Activated CD4-positive, alpha-beta T cell treated with anti-CD3 and anti-CD28 coated beads, Interleukin-2, amount 50 U/mL, for 1 hour (primary cell): ENCODE measurements at regions not wholly inside any gene's neighbourhood (a gene's known extent, or its start where the extent isn't known, plus 50 kb on each side); places are given as distances from the start of the nearest gene placed in this dataset.

Source experiments
- DNase-seq: peaks from one replicate; pipeline ENCODE4 v3.0.0-alpha.2; 2020

DNA sequence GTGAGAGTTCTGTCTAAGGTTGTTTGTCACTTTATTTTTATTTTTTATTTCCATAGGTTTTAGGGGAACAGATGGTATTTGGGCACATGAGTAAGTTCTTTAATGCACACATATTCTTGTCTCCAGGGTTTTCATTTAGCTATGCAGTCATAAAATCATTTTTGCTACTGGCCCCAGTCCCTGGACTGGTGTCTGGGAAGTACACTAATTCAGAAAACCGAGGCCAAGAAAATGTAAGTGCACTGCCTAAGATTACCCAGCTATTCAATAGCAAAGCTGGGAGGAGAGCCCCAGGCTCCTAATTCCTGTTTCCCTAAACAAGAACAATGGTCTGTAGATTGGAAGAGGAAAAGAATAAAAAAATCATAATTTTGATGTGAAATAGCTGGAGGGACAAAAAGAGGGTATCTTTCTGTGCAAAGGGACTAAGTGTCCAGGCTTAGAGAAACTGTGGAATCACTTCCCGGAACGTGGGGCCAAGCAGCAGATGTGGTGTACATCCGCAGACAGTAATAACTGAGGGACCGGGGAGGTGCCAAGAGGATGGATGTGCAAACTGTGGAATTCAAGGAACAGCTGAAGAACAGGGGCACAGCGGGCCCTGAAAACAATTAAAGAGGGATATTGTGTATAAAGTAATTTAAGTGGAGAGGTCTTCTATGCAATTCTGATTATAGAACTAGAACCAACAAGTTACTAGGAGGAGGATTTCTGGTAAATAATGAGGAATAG lies 236.3 kb downstream of the ACKR3 start:
- DNase-seq: no peak

DNA sequence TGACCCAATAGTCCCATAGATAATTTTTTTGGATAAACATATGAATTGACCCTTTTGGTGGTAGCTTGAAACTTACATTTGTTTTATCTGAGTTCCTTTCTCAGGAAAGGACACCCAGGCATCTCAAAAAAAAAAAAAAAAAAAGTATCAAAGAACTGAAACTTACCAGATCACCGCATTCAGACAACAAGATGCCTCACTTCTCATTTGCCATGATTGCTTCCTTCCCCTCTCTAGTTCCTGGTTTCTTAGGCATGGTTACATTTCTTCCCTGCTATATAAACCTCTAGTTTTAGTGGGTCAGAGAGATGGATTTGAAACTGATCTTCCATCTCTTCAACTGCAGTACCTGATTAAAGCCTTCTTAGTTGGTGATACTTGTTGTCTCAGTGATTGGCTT lies 240.1 kb downstream of the ACKR3 start:
- no peak for DNase-seq

DNA sequence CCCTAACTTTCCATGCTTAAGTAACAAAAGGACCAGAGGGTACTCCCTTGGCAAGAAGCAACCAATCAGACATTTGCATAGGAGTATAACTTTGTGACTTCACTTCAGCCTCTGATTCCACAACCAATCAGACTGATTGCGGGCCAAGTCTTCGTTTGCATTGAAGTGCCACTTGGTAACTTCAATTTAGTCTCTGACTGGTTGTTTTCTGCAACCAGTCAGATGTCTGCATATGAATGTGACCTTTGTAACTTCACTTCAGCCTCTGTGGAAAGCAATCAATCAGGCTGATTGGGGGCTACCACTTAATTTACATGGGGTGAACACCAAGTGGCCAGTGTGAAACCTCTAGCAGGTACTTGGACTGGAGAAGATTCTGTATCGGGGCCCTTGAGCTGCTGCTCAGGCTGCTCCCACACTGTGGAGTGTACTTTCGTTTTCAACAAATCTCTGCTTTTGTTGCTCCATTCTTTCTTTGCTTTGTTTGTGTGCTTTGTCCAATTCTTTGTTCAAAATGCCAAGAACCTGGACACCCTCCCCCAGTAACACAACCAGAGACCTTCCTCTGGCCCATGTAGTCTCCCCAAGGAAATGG lies 241.5 kb downstream of the ACKR3 start:
- no peak for DNase-seq

DNA sequence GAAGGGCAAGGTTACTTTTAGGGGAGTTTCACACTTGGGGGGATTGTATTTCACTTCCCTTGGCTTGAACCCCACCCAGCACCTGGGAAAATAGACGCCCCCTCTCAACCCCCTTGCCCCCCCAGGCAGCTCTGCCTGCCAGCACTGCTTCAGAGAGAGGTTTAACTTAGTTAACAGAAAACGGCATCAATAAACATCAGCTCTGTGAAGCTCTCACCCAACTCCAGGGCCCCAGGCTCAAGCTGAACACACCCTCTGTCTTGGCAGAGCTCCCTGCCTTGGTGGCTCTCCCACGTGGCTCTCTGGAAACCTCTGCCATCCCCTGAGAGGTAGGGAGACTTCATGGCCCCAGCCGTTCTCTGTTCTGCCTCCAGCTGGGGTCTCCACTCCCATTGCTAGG lies 244.1 kb downstream of the ACKR3 start:
- DNase-seq: no peak

DNA sequence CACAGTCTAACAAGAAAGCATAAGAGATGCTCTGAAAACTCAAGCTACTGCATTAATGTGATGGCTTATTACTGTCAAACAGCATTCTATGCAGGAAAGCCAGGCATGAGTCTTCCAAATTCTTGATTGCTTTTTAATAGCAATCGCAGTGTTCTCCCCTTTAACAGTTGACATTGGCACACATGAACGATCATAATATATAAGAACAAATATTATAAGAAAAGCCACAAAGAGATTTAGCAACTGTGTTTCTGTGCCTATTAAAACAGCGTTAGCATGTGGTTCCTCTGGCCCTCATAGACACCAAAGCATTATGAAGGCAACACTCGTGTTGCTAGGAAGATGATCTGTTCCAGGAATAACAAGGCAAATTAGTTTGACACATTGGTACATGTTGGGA lies 245.0 kb downstream of the ACKR3 start:
- no peak for DNase-seq

DNA sequence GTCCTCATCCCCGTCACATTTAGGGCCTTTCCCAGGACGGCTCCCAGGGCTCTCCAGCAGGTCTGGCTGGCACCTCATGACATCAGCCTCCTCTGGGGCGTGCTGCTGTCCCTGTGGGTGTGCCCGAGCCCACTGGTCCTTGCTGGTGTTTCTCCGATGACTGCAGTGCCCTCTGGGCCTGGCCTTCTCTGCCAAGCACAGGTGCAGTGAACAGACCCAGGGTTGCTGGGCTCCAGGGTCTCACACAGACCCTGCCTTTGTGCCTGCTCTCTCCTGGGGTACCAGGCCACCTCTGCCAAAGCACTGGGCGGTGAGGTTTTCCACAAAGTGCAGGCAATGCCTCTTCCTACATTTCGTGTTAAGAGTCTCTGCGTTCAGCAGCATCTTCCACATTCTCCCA lies 246.1 kb downstream of the ACKR3 start:
- DNase-seq: no peak

DNA sequence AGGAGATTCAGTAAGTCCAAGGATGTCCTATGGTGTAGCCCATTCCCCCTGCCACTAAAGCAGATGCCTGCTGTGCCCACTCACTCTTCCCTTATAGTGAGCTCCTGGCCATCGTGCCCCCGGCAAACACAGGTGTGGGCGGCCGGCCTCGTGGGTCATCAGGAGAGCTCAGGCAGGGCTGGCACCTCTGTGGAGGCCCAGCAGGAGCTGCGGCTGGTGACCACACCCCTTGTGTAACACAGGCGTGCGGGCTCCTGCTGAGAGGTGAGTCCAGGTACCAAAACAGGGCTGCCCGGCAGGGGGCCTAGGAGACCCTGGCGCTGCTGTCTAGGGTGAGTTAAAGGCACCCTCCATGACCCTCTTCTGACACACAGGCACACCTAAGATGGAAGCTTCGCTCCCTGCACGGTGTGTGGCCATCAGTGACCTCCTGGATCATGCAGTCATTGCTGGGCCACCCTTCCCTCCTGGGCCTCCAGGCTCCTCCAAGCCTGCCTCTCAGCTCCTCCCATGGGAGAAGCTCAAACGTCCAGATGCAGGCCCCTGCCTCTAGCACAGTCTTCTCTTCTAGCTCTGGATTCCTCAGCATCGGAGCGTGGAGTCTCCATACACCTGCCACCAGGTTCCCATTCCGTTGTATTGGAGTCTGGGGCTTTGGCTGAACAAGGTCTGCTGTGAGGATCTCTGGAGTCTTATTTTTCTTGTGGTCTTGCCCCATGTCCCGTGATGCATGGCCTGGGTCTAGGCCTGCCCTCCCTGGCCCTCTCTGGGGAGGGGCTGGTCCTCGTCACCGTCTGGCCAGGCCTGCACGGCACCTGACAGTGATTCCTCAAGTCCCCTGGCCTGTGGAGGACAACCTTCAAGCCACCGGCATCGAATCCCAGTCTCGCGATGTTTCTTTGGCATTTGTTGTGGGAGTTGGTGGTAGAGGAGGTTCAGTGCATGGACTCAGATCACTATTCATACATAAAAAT lies 246.9 kb downstream of the ACKR3 start:
- no peak for DNase-seq

DNA sequence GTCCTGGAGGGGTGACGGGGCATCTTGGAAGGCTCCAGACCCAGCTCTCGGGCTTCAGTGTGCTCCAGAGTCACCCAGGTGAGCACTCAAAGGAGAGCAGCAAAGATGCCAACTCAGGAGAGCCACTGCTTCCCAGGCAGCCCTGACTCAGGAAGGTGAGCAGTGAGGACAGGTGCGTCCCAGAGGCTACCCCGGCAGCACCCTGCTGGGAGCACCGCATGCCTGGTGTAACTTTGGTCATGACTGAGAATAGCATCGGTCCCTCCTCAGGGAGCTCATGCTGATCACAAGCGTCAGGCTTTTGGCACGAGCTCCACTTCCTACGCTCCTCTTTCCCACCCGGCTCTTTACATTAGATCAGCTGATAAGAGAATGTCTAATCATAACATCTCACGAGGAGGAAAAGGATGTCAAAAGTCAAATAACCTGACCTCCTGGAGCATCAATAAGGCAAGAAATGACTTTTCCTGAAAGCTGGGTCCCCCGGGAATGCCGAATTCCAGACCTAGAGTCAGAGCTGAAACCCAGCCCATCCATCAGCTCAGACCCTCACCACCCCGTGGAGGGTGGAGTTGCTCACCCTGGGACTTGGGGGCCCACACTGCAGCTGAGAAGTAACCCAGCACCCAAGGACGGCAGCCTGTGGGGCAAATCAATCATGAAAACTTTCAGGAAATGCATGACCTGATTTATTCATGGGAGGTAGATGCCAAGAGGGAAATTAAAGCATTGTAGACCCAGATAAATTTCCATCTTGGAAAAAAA lies 248.8 kb downstream of the ACKR3 start:
- no peak for DNase-seq

DNA sequence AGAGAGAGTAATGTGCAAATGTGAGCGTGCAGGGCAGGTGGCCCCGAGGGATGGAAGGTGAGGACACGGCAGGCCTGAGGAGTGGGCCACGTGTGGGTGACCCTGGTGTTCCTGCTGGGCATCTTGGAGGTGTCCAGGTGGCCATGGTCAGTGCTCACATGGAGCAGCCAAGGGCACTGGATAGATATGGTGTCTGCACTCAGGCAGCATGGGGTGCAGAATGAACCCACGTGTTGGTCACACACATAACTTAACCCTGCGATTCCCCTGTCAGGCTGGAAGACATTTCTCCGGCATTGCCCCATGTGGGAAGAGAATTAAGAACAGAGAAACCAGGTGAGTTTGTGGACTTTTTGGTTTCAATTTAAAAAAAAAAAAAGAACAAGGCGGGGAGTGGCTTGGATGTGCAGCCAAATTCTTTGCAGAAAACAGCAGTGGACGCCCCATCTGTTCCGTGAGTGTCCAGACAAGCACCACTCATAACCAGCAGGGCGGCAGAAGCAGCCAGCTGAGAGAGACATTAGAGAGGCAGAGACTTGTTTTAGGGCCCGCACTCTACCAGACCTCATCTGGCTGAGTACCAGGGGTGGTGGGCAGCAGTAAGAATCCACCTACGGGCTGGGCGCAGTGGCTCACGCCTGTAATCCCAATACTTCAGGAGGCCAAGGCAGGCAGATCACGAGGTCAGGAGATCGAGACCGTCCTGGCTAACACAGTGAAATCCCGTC lies 249.8 kb downstream of the ACKR3 start:
- DNase-seq: no peak

DNA sequence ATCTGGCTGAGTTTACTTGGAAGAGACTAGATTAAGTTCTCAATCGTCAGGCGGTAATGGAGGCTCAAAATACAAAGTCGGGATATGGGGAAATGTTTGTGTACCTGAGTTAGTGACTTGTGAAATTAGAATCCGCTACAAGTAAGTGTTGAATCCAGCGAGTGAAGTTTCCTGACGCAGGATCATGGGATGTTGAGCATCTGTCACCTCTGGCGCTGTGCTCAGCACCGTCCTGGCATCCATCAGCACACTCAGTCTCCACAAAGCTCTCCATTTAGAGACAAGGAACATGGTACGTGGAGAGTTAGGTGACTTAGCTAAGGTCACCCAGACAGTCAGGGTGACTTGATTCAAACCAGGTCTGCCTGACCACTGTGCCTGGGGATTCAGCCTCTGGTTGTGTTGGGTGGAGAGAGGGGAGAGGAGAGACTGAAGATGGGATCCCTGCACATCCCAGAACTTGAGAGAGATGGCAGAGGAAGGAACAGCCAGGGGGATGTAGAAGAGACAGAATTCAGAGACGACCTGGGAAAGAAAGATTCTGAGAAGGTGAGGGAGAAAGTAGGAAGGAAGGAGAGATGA lies 251.2 kb downstream of the ACKR3 start:
- no peak for DNase-seq

DNA sequence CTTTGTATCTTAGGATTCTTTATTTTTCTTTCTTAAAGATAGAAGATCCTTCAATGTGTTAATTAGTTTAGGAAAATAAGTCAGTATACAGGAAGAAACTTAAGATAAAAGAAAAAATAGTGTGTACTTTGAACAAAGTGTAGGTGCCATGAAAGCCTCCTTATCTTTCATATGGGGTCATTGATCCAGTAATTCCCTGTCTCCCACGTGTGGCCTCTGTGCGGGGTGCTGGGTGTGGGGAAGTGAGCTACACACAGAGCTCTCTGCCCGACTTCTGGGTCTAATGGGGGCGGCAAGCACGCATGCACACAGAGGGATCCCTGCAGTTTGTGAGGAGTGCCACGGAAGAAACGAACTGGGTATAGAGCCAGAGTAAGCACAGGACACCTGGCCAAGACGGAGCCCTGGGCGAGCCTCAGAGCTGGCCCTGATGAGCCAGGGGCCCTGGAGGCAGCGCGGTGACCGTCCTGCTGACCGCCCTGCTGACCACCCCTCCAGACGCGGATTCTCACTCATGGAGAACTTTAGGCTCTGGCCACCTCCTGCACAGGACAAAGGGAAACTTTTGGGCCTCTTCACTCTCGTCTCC lies 253.5 kb downstream of the ACKR3 start:
- DNase-seq: no peak

DNA sequence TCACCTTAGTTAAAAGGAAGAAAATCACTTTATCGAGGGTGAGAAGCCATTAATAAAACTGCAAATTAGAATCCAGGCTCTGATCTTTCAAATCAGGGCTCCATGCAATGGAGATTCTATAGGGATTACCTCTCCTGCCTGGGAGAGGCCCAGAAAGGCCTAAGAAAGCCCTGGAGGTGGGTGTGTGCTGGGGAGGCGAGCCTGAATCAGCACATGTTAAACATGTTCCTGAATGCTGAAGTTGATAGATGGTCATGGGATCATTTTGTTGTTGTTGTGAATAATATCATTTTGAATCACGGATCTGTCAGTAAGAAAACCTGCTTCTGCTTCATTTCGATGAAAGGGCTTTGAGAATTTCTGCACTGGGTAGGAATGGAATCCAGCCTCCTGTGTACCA lies 254.3 kb downstream of the ACKR3 start:
- no peak for DNase-seq

DNA sequence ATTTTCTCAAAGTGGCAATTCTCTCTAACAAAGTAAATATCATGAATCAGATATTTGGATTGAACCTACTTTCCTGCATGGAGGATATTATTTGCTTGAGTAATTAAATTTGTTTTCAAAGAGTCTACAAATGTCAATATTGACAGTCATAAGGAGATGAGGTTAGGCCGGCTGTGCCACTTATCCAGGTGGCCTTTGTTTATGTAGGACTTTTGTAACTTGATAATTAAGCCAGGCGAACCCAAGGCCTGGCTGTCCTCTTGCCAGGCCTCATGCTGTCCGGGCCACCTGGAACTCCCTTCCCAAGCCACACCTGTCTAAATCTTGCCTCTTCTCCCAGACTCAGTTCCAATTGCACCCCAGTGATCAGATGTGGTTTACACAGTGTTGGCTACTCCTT lies 255.2 kb downstream of the ACKR3 start:
- DNase-seq: no peak

DNA sequence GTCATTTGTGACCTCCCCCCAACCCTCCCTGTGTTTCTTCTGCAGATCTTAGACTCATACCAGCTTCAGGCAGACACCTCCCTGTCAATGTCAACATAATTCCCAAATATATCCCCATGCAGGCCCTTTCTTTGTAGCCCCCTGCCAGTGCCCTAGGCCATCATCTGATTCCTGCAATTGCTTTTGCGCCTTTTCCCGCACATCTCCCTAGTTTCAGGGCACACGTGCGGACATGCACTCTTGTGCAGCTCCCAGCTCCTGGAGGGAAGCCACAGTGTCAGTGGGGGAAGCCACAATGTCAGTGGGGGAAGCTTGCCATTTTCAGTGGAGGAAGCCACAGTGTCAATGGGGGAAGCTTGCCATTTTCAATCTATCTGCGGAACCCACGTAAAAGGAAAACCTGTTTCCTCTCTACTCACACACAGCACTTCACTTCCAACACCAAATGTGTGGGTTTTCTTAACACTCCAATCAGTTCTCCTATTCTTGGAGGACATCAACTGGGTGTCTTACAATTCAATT lies 256.4 kb downstream of the ACKR3 start:
- DNase-seq: no peak

DNA sequence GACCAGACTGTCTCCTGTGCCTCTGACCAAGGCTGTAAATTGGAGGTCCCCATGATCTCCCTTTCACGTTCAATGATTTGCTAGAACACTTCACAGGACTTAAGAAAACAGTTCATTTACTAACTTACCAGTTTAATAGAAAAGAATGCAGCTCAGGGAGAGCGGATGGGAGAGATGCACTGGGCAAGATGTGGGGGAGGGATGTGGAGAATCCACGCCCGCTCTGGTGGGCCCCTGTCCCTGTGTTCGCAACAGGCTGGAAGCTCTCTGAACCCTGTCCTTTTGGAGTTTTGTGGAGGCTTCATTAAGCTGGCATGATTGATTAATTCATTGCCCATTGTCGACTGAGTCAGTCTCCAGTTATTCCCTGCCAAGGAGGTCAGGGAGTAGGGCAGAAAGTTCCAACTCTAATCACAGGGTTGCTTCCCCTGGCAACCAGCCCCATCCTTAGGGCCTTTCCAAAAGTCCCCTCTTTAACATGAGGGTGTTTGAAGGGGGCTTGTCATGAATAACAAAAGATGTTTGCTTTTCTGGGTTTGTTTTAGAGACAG lies 257.1 kb downstream of the ACKR3 start:
- DNase-seq: no peak

DNA sequence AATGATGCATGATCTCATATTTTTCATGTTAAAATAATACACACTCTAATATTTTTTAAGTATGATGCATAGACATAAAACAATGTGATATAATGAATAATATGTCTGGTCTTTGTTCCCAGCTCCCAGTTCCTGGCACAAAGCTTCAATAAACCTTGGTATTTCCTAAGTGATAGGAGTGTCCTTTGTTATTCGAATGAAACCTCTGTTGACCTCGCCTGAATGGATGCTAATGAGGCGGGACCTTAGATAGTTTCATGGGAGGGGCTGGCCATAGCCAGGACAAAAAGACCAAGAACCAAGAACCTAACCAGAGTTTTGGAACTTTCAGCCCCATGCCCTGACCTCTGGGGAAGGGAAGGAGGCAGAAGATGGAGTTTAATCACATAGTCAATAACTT lies 257.7 kb upstream of the COPS8 start:
- no peak for DNase-seq

DNA sequence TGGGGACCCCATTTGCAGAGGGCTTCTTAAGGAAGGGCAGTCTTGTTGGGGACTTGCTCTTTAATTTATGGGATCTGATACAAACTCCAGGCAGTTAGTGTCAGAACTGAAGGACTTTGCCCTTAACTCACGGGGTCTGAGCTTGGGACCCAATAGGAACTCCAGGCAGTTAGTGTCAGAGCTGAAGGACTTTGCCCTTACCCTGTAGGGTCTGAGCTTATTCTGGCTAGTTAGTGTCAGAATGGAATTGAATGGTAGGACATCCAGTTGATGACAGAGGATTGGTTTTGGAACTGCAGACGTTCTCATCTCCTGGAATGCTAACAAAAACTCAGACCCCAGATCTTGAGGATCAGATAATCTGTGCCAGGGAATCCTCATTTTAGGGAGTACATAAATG lies 256.9 kb upstream of the COPS8 start:
- DNase-seq: no peak

DNA sequence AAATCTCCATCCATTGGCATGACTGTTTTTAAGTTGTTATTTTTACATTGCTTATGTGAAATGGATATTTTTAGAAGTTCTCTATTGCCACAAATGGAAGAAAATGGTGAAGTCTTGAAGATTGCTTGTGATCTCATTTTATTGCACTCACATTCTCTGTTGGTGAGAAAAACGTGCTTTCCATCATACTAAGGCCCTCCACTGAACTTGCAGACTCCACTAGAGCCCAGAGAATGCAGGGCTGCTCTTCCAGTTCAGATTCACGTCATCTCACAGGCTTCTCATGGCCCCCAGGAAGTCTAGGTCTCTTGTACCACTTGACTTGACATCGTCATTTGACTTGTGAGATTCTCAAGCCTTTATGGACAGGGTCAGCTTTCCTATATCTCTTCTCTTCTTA lies 254.8 kb upstream of the COPS8 start:
- DNase-seq: no peak

DNA sequence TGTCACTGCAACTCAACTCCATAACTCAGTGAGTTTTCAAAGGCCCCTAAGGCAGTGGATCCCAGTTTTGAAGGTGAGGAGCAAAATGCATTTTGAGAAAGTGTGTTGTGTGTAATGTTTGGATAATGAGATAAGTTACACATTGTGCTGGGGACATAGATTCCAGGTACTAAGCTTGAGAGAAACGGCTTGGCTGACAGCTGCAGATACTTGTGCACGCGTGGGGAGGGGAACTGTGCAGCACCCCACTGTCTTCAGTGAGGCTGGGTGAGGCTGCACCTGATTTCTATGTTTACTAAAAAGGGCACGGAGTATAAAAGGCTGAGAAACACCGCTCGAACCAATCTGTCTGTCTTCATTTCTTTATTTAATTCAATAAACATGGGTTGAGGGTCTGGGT lies 254.0 kb upstream of the COPS8 start:
- DNase-seq: no peak

DNA sequence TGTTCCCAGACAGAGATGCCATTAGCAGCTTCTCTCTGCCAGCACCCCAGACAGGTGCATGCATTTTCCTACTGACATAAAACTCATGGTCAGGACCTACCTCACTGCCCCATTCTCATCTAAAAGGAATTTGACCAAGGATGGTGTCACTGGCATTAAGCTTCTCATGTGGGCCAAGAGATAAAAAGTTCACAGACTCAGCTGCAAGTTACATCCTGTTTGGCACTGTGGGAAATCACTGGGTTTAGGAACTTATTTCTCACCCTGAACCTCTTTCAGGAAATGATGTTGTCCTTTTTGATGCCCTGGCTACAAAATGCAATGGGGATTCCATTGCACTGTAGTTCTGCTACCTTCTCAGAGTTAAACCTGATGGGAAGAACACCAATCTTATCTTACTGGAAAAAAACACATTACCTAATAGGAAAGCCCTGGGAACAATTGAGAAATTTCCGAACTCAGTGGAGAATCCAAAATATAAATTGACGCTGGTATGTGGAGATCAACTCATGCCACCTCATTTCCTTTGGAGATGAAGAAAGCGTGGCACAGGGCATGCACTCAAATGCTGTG lies 252.1 kb upstream of the COPS8 start:
- DNase-seq: no peak

DNA sequence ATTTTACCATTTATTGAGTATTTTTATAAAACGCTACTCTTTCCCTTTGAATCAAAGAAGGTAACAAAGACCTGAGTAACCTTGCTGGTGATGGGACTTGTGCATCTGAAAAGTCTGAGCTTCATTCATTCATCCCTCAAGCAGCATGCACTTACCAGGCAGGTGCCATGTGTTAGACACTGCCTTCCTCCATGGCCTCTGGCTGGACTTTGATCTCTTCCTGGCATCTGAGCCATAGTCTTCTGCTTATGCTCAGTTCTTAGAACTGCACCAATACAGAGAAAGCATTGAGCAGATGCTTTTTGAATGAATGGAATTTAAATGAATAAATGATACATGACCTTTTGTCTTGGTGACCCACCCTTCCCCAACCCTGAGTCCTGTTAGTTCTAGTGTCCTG lies 251.4 kb upstream of the COPS8 start:
- no peak for DNase-seq
